G401.6 (cell line): ENCODE measurements at regions not wholly inside any gene's neighbourhood (a gene's known extent, or its start where the extent isn't known, plus 50 kb on each side); places are given as distances from the start of the nearest gene placed in this dataset.
"Not testable (repeated sequence)": the region's sequence is repeated elsewhere in the genome, so short reads cannot be mapped to it uniquely, and the experiment has no call there.

Experiments used
- FAIRE-seq: peaks from 2 replicates; lab custom pipeline; 2012; peaks lifted over from hg19 to GRCh38; lab: Jason Lieb, UNC

DNA sequence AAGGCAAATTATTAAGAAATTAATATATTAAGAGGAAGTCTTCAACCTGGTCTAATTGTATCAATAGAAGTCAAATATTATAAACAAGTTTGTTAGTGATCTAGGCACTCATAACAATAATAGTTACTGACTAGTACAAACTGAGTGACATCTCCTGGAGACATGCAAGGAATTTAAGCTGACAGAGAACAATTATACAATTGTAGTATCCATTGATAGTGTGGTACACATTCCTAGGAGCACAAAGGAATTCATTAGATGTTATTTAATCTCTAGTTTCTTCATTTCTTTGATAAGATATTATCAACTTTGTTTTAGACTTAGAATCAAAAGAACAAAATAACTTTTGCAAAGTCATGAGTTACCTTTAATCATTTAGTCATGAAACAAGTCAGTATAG is 1048.6 kb downstream of the PCDH7 start:
- FAIRE-seq, result no peak

DNA sequence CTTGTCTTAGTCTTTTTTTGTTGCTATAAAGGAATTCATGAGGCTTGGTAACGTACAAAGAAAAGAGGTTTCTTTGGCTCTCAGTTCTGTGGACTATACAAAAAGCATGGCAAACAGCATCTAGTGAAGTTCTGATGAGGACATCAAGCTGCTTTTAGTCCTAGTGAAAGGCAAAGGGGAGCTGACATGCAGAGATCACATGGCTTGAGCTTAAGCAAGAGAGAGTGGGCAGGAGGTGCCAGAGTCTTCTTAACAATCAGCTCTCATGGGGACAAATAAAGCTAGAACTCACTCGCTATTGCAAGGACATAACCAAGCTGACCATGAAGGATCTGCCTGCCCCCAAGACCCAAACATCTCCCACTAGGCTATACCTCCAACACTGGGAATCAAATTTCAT is 1063.1 kb downstream of the PCDH7 start:
- no peak for FAIRE-seq

DNA sequence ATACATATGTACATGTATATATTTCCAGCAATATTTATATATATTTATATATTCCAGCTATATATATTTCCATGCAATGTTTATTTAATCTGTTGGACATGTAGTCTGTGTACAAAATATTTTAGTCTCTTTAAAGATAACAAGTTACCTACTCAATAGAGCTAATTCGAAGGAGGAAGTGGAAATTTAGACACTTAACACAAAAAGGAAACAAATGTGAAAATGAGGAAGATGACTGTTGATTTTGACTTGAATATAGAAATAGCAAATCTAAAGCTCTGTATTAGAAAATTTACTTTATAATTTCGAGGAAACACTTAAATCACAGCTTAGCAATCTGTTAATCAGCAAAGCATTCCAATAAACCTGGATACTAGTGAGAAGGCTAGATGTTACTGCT is 1064.4 kb downstream of the PCDH7 start:
- no peak for FAIRE-seq

DNA sequence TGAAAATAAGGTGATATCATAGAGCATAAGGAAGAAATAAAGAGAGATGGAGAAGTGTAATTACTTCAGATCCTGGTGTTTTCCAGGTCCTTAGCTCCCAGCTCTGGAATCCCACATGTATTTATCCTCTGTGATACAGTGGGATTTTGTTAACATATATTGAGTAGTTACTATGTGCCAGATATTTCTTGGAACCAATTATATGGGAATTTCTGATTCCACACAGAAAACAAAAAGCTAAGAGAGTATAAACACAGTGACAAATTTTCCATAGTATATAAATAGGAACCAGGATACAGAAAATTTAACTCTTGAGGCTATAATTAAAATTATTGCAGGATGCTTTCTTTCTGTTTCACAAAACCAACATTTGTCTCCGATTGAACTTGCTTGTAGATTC is 1067.5 kb downstream of the PCDH7 start:
- no peak for FAIRE-seq

DNA sequence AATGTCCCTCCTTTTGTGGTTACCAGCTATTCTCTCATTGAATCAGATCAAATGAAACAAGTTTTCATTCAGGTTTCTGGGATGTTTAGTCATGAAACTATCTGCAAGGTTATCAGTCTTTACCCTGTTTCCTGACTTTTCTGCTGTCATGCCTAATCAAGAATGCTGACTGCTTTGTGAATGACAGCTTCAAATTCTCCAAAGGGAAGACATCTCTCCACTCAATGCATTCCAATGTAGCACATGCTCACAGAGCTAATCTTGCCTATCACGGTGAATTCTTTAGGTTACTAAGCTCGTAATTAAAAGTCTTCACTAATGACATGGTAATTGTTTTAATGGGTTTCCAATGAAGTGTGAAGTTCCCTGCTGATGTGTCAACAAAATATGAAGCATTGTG is 1068.5 kb downstream of the PCDH7 start:
- no peak for FAIRE-seq

DNA sequence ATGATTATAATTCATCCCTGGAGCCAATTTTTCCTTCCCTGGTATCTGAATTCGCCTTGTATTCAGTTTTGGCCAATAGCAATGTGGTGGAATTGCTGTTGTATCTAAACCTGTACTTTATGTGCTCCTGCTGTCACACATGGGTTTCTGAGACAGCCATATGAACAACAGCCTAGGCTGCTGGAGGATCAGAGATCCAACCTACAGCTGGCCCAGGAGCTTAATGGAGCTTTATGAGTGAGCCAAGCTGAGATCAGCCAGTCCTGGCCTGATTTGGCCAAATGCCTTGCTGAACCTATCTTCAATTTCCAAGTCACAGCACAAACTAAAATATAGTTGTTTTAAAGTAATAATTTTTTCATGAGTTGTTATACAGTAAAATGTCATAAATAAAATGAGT is 1071.5 kb downstream of the PCDH7 start:
- no peak for FAIRE-seq

DNA sequence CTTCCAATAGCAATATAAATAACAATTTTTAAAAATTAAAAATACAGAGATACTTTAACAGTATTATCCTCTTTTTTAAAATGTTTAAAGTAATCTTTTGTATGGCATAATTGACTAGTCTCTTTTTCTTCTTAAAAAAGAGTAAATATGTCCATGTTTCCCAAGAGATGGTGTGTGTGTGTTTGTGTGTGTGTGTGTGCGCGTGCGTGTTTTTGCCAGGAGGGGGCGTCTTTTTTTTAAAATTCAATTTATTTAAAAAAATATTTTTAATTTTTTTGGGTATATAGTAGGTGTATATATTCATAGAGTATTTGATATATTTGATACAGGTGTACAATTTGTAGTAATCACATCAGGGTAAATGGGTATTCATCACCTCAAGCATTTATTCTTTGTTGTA is 1073.7 kb downstream of the PCDH7 start:
- FAIRE-seq, result no peak

DNA sequence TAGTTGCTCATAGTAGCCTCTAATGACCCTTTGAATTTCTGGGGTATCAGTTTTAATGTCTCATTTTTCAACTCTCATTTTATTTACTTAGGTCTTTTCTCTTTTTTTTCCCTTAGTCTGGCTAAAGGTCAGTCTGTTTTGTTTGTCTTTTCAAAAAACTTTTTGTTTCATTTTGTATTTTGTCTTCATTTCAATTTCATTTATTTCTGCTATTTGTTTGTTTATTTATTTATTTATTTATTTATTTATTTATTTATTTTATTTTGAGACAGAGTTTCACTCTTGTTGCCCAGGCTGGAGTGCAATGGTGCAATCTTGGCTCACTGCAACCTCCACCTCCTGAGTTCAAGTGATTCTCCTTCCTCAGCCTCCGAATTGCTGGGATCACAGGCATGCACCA is 1076.9 kb downstream of the PCDH7 start:
- not testable (repeated sequence) for FAIRE-seq

DNA sequence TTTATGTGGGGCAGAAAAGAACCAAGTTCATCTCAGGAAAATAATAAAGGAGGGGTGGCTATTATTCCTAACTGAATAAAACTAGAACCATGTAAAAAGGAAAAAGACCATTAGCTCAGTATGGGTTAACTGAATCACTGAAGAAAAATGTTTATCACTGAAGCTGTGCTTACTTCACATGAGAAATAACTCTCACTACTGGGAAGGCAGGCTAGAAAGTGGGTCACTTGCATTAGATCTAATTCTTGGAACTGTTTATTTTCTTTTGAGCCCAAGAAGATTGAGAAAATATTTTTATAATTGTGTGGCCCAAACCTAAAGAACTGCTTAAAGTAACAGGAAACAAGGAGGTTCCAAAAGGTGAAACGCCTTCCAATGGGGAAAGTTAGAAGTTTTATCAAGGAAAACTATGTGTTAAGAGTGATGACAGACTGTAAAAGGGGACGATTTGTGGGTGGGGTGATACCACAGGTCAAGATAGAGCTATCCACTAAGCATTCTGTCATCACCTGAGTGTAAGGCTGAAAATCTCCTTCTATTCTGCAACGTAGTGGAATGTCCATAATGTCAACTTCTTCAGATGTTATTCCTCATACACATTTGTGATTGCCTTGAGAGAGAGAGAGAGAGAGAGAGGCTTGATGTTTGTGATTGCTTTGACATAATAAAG is 1083.5 kb downstream of the PCDH7 start:
- FAIRE-seq, result no peak

DNA sequence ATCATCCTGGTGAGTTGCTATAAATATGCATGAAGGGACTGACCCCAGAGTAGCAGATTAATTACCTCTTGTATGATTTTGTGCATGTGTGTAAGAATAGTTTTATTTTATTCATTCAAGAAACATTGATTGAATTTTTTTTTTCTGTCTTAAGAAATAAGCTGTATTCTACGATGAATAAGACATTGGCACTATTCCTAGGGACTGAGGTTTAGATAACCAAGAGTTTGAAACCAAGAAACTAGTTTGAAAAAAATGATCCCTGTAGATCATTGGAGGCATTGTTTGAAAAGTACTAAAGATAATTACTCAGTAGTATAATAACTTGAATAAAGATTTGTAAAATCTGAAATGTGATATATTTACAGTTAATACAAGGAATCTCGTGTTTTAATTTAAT is 1086.9 kb downstream of the PCDH7 start:
- no peak for FAIRE-seq

DNA sequence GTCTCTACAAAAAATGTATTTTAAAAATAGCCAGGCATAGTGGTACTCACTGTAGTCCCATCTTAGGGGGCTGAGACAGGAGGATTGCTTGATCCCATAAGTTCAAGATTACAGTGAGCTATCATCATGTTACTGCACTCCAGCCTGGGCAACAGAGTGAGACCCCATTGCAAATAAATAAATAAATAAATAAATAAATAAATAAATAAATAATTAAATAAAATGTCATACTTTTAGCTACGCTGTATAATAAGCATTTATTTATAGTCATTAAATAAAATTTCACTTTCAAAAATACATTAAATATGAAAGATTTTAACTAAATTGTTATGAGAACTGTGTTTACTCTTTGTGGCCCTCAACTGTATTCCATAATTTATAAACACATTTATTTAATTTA is 1124.2 kb downstream of the PCDH7 start:
- FAIRE-seq, result no peak

DNA sequence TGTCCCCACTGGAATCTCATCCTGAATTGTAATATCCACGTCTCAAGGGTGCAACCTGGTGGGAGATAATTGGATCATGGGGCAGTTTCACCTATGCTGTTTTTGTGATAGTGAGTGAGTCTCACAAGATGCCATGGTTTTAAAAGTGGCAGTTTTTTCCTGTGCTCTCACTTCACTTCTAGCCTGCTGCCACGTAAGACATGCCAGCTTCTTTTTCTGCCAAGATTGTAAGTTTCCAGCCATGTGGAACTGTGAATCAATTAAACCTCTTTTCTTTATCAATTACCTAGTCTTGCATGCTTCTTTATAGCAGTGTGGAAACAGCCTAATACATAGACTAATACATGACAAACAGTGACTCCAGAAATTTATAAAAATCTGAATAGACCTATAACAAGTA is 1131.8 kb downstream of the PCDH7 start:
- no peak for FAIRE-seq

DNA sequence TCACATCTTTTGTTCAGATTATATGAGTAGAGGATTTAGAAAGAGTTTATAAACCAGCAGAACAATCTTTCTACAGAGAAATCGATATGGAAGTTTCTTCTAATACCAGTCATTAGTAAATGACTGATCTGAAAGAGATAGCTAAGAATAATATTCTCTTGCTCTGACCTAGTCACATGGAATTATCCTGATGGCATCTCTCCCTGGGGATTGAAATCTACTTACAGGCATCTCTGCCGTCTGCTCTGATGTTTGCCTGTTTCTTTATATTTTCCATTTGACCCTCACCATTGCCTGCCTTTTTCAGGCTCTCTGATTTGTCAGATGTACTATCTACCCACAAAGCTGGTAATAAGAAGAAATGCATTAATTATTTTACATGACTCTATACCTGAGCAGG is 1157.3 kb downstream of the PCDH7 start:
- no peak for FAIRE-seq

DNA sequence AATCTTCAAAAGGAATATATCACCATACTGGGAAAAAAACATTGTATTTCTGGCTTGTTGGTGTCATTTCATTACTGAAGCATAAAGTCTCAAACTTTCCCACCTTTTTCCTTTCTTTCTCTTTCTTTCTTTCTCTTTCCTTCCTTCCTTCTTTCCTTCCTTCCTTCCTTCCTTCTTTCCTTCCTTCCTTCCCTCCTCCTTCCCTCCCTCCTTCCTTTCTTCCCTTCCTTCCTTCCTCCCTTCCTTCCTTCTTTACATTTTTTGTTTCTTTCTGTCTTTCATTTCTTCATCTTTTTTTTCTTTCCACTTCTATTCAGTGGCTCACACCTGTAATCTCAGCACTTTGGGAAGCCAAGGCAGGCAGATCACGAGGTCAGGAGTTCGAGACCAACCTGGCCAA is 1160.7 kb downstream of the PCDH7 start:
- FAIRE-seq, result not testable (repeated sequence)

DNA sequence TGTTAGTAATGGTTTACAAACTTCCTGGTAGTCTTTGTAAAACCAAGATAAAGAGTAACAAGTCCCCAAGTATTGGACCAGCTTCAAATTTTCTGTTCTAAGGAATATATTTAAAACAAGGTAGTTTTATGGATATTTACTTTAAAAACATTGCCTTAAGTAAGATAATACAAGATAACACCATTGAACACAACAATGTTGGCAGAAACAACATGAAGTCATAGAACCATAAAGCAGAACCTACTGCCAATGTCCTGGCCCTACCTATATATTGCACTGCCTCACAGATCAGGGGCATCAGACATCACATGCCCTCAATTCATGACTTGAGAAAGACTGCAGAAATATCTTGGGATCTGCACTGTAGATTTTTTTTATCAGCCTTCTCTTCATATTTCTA is 1176.2 kb downstream of the PCDH7 start:
- no peak for FAIRE-seq

DNA sequence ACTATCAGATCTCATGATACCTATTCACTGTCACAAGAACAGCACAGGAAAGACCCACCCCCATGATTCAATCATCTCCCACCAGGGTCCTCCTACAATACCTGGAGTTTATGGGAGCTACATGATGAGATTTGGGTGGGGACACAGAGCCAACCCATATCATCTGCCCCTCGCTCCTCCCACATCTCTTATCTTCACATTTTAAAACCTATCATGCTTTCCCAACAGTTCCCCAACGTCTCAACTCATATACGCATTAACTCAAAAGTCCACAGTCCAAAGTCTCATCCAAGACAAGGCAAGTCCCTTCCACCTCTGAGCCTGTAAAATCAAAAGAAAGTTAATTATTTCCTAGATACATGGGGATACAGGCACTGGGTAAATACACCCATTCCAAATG is 1185.2 kb downstream of the PCDH7 start:
- FAIRE-seq, result no peak

DNA sequence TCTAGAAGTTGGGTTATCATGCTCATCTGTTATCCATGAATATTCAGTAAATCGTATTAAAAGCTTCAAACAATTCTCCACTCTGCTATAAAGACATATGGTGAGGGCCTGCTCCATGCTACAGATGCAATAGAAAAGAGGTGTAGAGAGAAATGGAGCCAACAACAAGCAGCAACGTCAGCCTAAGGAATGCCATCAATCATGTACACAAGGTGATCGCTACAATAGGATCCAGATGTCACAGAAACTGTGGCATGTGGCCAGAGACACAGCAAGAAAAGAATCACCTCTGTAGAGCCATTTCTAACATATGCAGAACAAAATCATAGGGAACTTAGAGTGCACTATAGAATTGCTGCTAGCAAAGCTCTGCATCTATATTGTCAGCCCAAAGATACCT is 1188.1 kb downstream of the PCDH7 start:
- FAIRE-seq, result no peak

DNA sequence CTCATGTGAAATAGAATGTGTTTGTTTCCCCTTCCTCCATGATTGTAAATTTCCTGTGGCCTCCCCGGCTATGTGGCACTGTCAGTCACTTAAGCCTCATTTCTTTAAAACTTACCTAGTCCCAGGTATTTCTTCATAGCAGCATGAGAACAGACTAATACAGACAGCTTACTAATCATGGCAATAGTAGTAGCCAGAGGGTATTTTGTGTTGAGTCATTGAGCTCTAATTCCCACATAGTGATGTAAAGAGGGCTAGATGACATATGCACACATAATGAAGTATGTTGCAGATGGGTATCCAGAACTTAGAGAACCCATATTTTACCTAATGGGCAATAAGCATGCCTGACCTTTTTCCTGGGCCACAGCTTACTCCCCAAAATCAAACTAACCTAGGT is 1197.2 kb downstream of the PCDH7 start:
- FAIRE-seq, result no peak

DNA sequence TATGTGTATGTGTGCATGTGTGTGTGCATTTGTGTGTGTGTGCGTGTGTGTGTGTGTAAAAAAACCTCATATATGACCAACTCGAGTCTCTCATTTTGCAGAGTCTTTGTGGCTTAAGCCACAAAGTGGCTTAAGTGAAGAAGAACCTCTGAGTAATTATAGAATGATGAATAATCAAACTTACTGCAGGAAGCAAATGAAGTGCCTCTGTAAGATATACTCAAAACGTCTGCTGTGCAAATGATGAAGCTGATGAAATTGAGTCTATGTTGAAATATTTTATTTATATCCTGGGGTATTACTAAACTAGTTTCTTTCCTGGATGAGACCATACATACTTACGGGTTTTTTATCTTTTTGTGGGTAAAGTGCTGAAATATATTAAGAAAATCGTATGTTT is 1198.7 kb downstream of the PCDH7 start:
- no peak for FAIRE-seq

DNA sequence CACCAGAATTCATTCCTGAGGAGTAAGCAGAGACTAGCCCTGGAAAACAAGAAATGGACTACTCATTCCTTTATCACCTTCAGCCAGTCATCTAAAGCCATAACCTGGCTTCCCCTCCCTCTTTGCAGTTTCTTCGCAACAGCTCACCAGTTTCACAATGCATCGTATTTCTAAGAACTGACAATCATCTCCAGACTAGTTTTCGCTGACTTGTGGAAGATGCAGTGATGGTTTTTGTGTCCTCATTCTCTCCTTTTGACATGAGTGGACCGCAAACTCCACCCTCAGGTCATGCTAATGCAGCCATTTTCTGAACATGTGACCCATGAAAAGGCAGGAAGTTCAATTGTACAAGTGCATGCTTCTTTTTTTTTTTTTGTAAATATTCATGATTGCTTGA is 1203.5 kb downstream of the PCDH7 start:
- FAIRE-seq, result no peak

DNA sequence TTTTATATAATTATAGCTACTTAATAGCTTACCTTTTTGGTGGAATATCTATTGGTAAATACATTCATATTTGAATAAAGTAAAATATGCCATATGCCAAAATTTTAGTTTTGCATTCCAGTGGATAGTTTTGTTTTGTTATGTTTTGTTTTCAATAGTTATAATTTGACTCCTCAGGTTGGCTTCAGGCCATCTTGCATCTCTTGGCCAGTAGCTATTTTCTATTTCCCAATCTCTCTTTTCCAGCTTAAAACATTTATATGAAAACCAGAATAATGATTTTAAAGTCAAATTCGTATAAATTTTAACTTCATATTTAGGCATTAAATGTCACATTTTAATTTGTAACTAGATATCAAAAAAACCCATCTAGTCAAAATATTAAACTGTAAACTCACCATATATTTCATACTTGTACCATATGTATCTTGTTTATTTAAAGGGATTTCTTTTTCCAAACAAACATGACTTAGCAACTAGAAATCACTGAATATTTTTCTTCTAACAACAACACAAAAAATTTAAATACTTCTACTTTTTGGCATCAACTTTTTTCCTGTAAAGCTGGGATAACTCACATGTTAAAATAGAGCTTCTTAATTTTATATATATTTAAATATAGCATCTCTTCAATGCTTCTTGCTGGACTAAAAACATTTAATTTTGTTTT is 1209.6 kb downstream of the PCDH7 start:
- FAIRE-seq, result no peak

DNA sequence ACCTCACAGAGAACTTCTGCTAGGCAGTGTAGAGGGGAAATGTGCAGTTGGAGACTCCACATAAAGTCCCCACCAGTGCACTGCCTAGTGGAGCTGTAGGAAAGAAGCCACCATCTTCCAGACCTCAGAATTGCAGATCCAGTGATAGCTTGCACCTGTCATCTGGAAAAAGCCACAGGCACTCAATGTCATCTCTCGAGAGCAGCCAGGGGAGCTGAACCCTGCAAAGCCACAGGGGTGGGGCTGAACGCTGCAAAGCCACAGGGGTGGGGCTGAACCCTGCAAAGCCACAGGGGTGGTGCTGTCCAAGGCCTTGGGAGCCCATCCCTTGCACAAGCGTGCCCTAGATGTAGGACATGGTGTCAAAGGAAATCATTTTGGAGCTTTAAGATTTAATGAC is 1226.3 kb downstream of the PCDH7 start:
- no peak for FAIRE-seq

DNA sequence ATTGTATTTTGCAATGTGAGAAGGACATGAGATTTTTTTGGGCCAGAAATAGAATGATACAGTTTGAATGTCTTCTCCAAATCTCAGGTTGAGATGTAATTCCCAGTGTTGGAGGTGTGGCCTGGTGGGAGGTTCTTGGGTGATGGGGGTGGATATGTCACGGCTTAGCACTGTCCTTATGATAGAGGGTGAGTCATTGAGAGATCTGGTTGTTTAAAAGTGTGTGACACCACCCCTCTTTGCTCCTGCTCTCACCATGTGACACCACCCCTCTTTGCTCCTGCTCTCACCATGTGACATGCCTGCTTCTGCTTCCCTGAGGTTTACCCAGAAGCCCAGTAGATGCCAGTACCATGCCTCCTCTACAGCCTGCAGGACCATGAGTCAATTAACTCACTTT is 1226.9 kb downstream of the PCDH7 start:
- no peak for FAIRE-seq

DNA sequence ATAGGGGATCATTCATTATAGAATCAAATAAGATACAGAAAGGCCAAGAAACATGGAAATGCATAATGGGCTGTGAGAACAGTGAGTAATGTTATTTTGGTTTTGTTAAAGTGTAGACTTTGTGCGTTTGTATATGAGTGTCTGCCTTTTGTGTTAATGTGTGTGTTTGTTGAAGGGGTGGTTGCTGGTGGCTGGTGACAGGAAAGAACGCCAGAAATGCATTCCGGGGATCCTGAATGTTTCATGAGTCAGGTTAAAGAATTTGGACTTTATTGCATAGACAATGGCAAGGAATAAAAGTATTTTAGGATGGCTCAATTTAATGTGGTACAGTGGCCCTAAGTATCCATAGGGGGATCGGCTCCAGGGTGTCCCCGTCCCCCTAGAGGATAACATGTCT is 1228.9 kb downstream of the PCDH7 start:
- FAIRE-seq, result no peak

DNA sequence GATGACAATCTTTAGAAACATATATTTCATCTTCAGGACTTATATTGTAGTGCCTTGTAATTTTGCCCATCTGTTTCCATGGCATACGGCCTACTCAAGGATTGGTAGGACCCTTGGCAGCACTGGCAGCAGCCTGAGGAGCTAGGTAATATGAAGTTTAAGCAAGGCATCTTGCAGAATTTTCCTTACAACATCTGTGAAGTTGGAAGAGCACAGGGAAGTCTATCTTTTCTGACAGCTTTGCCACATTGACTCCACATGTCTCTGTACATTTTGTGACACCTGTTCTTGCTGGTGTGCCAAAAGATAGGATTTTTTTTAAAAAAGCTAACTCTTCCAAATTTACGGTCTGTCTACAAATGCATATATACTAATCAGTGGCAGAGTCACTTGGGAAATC is 1235.2 kb downstream of the PCDH7 start:
- no peak for FAIRE-seq
